Suprapubic skin (tissue), 3 donors: ENCODE measurements at regions not wholly inside any gene's neighbourhood (a gene's known extent, or its start where the extent isn't known, plus 50 kb on each side); places are given as distances from the start of the nearest gene placed in this dataset.
"Not testable (repeated sequence)": the region's sequence is repeated elsewhere in the genome, so short reads cannot be mapped to it uniquely, and the experiment has no call there.

Source experiments
- EP300 ChIP-seq: sonication (generic); formaldehyde crosslinking; IDR thresholded peaks from one replicate; pipeline ENCODE4 v1.6.1; 2017; ENCODE audit warnings: antibody characterized with exemption
- POLR2A ChIP-seq, 2 donors: fragments of 450-650 bp; IDR thresholded peaks; one replicate each; pipeline ENCODE4 v1.6.1; 2017; ENCODE audit warnings: antibody characterized with exemption in 2 of 2, mild to moderate bottlenecking in 2 of 2, moderate library complexity in 2 of 2
- TF ChIP-seq, protein P1 (sequence below), 2 donors: fragments of 200-600 bp in 1 of 2; fragments of 450-650 bp in 1 of 2; sonication (generic) in 1 of 2; IDR thresholded peaks; one replicate each; pipeline ENCODE4 v1.5.1; 2016 to 2019; ENCODE audit warnings: antibody characterized with exemption in 2 of 2, mild to moderate bottlenecking in 1 of 2, moderate library complexity in 1 of 2

DNA sequence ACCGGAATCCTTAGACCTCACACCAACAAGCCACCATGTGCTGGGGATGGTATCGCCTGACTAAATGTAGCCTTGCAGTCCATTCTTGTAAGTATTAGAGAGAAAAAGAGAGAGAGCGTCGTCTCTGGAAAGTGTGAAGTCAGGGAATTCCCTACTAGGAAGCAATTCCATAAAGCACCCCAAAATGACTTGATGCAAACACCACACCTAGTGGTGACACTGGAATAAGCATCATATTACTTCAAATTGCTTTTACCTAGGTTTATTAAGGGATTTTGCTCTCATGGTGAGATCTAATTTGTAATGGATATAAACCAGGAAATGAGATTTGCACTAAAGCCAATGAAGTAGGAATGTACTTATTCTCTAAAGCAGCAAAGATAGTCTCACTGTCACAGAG lies 111.4 kb upstream of the METTL9 start:
- TF ChIP-seq, protein P1, sequence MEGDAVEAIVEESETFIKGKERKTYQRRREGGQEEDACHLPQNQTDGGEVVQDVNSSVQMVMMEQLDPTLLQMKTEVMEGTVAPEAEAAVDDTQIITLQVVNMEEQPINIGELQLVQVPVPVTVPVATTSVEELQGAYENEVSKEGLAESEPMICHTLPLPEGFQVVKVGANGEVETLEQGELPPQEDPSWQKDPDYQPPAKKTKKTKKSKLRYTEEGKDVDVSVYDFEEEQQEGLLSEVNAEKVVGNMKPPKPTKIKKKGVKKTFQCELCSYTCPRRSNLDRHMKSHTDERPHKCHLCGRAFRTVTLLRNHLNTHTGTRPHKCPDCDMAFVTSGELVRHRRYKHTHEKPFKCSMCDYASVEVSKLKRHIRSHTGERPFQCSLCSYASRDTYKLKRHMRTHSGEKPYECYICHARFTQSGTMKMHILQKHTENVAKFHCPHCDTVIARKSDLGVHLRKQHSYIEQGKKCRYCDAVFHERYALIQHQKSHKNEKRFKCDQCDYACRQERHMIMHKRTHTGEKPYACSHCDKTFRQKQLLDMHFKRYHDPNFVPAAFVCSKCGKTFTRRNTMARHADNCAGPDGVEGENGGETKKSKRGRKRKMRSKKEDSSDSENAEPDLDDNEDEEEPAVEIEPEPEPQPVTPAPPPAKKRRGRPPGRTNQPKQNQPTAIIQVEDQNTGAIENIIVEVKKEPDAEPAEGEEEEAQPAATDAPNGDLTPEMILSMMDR (IDR thresholded peaks at IDR 0.05) = not testable (repeated sequence)
- not testable (repeated sequence) for TF ChIP-seq EP300; POLR2A (IDR thresholded peaks at IDR 0.05)
